Stimulated activated CD8-positive, alpha-beta memory T cell treated with anti-CD3 and anti-CD28 coated beads, Interleukin-7, amount 100 ng/mL, for 24 hours (primary cell): ENCODE measurements at regions not wholly inside any gene's neighbourhood (a gene's known extent, or its start where the extent isn't known, plus 50 kb on each side); places are given as distances from the start of the nearest gene placed in this dataset.

Experiments used
- DNase-seq: peaks from one replicate; pipeline ENCODE4 v3.0.0-alpha.2; 2020; ENCODE audit warnings: low read depth

DNA sequence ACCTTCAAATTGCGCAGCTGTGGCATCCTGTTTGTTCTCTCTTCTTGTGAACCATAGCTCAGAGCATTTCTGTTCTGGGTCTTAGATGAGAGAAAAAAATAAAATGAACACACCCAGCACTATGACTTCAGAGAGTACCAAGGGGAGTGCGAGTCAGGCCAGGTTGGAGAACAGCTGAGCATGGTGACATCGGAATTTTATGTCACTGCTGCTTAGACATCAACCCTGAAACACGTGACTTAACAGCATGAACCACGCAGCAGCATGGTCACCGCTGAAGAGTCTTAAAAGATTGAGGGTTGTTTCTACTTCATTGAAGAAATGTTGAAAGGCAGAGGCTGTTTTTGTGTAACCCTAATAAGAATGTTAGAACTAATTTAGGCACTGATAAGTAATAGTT lies 288.8 kb upstream of the SOX11 start:
- no peak for DNase-seq

DNA sequence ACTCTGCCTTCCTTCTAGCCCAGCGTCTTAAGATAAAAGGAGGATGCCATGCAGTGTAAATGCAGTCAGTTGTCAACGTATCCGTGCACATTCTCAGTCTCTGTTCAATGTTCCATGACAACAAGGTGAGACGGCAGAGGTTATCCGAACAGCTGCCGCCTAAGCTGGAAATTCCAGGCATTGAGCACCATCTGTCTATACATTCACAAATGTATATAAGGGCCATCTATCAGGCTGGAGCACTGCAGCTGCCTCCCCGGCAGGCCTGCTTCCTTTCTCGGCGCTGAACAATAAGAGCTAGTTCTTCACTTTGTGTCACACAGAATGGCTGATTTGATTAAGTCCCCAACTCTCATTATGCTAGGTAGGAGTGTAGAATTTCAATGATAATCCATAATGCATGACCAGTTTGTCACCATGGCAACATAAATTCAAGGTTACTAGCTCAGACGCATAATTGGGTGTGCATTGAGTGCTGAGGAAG lies 282.2 kb upstream of the SOX11 start:
- DNase-seq = no peak

DNA sequence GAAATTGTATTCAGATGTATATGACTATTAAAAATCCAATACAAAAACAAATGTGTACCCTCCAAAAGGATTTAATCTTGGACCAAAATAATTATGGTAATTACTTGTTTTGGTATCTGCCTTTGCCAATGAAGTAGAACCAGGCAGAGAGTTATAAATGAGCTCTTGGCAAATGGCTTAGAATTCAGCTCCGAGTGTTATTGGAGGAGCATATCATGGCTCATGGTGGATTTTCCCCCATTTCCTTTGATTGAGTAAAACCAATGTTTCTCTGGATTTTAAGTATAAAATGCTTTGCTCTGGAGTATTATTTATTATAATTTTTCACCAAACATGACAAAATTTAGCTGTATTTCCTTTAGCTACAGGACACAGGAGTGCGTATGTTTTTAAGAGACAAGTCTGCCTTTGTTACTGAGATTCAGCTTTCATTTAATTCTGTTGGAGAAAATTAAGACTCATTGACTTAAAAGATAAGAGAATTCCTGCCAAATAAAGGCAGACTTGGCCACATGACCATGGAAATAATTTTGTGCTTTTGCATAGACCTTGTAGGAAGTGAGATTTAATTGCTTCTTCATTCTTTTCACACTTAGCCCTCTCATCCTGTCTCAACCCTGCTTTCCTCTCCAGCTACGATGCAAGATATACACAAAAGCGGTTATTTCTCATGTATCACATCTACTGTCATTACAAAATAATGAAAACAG lies 281.0 kb upstream of the SOX11 start:
- no peak for DNase-seq

DNA sequence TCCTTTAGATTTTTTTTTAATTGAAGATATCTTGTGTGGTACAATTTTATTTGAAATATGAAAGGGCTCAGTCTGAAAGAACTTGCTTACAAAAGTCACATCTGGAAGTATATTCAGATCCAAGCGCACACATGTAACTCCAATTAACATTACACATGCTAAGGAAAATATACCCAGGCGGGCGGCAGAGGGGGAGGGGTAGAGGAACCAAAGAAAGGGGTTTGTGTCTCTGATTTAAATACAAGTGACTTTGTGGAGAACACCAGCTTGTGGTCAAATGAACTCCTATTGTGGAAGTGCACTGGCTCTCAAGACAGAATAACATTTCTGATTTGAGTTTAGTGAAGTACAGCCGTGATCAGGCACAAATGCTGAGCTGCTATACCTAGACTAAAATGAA lies 280.2 kb upstream of the SOX11 start:
- no peak for DNase-seq

DNA sequence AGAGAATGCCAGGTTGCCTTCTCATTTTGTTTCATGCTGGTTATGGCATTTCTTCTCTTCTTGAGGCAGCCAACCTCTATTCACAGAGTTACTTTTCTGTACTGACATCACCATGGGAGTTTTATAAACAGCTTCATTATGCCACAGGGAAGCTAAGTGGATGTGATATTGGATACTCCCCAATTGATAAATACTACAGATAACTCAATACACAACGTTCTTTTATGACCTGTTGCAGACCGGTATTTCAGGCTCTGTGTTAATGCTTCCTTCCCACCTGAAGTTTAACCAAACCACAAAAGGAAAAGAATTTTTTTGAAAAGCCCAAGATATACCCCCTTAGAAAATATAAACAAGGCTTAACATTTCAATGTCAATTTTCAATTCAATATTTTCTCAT lies 258.3 kb upstream of the SOX11 start:
- DNase-seq = no peak

DNA sequence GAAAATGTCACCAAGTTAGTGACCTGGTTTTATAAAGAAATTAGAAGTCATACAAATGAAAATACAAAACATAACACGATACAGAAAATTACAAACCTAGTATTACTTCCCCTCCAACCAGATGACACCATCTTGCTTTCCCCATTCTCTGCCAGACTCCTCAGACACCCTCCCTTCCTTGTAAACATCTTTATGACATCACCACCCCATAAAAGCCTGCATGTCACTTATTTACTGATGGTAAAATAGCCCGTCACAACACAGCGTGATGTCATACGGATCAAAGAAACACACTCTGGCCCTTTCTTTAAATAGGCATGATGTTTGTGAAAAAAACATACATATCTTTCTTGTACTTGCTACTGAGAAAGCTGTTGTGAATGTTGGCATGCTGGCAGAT lies 254.8 kb upstream of the SOX11 start:
- DNase-seq = no peak

DNA sequence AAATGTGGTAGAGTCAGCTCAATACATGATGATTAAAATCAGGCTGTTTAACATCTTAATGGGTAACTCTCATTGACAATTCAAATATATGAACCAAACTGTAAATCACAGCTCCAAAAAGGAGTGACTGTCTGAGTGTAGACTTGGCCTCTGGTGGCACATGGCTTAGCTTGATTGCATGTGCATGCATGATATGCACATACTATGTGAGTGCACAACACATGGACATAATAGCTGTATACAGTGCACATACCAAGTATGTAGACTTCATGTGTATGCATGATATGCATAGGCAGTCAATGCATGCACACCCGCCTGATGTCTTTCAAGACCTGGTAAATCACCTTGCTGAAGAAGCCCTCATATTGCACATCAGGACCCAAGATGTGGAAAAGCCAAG lies 252.0 kb upstream of the SOX11 start:
- no peak for DNase-seq

DNA sequence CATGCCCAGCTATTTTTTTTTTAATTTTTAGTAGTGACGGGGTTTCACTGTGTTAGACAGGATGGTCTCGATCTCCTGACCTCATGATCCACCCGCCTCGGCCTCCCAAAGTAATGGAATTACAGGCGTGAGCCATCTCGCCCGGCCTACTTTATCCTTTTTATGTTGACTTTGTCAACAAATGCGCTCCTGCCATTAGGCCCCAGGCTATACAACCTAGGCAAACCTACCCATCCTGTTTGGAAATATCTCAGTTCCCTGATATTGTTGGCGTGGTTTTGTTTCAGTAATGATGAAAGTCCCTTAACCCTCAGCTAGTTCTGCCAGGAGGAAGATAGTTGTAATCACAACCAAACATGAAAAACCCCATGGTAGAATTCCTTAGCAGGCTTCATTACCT lies 249.4 kb upstream of the SOX11 start:
- DNase-seq = no peak

DNA sequence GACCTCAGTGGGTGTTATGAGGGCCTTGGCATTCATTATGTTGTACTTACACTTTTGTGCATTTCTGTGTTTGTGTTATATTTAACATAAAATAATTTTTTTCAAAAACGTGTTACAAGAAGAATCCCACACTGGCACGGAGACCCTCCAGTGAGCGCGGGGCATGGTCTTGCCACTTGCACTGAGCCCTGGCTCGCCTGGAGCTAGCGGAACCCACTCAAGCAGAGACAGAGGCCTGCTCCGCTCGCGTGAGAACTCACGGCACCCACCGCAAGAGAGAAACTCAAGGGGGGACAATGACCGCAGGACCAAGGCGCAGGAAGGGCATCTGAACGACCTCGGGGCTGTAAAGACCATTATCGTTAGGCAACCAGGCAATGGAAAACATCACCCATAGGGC lies 248.0 kb upstream of the SOX11 start:
- DNase-seq = no peak

DNA sequence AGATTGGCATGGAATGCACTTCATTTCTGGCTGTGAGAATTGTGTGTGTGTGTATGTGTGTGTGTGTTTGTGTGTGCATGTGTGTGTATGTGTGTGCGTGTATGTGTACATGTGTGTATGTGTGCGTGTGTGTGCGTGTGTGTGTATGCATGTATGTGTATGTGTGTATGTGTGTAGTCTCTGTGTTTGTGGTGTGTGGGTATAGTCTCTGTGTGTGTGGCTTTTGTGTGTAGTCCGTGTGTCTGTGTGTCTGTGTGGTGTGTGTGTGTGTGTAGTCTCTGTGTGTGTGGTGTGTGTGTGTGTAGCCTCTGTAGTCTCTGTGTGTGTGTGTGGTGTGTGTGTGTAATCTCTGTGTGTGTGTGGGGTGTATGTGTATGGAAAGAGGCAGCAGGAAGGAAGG lies 247.3 kb upstream of the SOX11 start:
- no peak for DNase-seq

DNA sequence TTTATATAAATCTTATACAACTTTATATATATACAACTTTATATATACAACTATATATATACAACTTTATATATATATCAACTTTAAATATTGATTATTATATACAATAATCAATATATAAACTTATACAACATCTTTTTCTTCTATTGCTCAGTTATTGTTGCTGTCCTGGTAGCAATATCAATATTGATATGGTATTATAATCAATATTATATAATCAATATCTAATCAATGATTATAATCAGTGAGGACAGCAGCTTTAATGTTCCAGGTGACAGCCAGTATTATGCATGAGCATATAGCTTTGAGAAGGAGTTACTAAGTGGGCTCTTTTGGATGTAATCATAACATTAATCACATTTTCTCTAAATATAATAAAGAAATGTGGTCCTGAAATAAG lies 242.3 kb upstream of the SOX11 start:
- DNase-seq = no peak

DNA sequence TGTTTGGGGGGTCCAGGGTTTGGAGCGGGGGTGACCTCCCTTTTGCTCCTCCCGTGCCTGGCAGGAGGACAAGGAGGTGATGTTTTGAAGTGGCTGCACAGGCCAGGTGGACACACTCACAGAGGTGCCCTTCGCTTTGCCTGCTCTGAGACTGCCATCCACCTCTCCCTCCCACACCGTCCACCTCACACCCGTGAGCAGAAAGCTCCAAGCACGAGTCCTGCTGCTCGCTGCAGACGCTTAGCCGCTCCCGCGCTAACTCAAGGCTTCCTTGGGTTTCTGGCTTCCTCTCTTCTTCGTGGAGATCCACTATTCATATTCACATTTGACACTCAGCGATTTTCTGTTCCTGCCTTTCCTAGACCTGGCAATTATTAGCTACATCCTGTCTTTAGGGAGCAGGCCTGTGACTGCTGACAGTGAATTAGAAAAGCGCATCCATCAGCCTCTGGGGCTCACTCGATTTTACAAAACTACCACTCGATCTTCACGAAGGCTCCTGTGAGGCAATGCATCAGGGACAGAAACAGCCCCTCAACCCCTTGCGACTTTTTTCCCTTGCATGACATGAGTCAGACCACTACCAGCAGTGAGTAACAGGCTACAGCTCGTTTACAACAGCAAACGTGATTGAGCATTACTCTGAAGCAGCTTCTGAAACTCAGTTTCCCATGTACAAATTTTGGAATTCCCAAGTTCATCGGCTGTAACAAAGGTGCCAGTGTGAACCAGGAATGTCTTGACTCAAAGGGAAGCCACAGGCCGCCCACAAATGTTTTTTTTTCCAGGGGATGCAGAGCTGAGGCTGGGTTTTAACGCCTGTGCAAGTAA lies 238.7 kb upstream of the SOX11 start:
- no peak for DNase-seq

DNA sequence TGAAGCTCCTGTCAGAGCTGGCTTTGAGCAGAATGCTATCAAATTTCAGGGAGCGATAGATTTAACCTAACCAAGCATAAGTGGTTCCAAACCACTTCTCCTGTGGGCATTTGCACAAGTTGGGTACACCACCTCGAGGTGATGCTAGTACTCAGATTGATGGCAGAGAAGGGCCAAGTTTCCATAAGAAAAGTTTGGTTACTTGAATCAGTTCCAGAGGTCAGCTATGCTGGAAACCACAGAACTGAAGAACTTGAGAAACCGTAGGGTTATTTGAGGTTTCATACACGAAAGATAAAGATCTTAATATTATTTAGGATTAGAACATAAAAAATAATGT lies 238.2 kb upstream of the SOX11 start:
- no peak for DNase-seq

DNA sequence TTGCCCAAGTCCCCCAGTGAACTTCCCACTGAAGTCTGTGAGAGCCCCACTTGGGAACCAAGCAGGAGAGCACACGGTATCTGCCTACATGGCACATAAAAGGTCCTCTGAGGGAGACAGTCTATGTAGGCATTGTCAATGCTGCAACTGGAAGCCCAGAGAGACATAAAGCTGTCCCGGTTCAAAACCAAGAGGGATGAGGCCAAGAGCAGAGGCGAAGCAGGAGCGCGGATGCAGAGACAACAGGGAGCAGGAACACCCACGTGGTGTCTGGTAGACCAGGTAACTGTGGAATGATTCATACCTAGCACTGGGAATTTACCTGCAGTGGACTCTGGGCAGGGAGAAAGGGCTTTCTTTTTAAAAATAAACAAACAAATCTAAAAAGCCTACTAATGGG lies 233.1 kb upstream of the SOX11 start:
- DNase-seq = no peak

DNA sequence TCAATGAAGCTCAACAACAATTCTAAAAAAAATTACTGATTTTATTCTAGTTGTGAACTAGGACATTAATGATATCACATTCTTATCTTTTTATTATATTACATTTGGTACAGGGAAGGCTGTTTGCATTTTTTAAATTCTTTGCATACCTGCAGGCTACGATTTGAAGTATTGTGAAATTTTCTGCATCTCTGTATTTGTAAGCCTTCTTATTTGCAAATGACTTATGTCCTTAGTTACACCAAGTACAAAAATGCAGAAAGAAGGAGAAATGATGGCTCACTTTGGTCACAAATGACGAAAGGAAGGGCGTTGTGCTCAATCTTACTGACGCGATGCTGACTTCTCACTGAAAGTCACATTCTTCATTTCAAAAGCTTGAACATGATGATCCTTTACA lies 227.5 kb upstream of the SOX11 start:
- no peak for DNase-seq

DNA sequence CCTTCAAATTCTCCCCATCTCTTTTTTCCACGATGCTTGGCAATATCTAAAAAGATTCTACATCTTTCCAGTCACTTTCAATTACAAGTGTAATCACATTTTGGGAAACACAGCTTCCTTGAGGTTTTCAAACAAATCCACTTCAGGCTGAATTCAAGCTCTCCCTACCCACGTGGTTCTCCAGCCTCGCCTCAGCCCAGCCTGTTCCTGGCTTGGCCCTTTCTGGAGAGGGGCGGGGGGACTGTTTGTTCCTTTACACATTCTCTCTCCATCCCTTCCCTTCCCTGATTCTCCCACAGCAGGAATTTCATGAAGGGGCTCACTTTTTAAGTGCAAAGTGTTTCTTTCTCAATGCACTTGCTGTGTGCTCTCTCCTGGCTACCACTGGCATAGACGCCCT lies 226.3 kb upstream of the SOX11 start:
- no peak for DNase-seq

DNA sequence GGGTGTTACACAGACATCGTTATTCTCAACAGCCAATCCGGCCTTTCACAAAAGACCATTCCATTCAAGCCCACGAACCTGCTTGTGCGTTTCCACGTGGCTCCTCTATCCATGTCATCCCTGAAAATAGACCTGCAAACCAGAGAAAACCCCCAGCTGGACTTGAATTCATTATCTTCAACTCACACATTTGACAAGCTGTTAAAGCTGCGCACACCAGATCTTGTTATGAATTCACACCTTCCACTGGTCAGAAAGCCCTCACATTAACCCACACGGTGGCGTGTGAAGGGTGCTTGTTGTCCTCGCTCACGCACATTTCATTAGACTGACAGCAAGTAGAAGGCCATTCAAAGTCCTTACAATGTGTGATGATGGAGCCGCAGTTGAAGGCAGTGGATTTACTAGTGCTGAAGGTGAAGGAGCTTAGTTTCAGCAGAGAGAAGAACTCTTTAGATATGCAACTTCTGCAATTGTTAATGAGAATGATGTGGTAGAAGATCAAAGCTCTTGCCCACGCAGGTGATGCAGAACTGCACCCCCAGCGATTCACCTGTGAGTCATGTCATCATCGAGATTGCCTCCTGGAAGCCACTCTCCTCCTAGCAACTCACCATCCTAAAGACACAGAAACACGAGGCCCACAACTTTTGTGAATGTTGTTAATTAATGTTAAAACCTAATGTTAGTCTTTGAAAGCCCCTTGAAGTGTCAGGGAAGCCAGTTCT lies 224.8 kb upstream of the SOX11 start:
- DNase-seq = no peak

DNA sequence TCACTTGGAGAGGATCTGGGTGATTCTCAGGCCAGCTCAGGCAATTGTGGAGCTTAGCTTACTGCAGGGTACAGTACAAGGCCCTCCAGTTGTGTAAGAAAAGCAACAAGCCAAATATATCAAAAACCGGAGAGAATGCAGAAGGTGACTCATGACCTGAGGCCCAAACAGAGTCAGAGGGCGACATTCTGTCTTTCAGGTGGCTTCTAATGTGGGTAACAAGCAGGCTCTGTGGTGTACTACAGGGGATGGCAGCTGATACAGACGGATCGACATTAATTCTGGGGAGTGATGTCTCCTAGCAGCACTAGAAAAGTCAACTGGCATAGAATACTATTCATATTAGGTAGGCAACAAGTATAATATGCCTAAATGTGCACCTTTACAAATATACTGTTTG lies 219.5 kb upstream of the SOX11 start:
- no peak for DNase-seq

DNA sequence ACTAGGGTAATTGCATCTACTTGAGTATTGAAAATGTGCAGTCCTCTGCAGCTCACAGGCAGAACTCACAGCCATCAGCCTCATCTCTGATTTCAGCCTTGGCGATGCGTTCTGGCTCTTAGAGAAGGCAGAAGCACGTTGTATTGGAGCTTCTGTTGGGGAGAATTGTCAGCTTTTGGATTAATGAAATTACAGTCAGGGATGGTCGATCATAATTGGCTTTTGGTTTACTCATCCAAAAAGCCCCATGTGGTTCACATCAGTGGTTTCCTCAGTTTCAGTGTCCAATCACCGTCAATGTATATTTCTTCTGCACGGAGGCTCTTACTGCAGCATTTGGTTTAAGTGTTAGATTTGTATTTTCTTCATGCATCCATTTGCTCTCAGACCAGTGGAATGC lies 218.5 kb upstream of the SOX11 start:
- DNase-seq = no peak

DNA sequence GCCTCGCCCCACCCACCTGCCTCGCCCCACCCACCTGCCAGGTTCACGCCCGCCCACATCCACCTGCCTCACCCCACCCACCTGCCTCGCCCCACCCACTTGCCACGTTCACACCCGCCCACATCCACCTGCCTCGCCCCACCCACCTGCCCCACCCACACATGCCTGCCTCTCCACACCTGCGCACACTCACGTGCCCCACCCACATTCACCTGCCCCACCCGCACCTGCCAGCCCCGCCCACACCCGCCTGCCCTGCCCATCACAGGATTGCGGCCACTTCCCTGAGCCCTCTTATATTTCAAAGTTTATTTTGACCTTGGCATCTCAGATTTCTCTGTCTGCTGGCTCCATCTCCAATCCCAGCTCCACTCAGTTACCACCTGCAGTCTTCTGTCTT lies 217.5 kb upstream of the SOX11 start:
- DNase-seq = no peak

DNA sequence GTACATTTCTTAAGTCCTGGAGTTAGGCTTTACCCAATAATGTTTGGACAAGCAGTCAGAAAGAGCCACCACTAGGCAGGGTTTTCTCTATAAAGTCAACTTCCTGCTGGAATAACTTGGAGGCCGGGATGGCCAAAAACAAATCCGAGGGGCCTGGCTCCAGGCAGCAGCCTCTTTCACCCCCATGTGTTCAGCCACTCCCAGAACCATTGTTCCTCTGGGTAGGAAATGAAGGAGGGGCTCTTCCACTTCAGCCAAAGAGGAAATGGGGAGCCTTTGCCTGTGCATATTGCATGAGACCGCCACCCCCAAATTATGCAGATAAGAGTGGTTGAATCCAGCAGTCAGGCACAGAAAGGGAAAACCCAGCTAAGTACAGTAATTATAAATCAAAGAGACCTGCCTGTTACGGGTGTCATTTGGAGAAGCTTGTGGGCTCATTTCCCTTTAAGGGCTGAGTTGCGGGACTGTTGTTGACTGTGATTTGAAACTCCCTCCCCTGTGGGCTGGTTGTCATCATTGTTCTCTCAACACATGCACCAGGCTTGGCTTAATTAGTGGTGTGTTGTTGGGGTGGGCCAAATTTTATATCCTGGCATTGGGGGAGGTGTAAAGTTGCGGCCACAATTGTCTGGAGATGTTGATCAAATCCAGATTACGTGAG lies 212.8 kb upstream of the SOX11 start:
- no peak for DNase-seq

DNA sequence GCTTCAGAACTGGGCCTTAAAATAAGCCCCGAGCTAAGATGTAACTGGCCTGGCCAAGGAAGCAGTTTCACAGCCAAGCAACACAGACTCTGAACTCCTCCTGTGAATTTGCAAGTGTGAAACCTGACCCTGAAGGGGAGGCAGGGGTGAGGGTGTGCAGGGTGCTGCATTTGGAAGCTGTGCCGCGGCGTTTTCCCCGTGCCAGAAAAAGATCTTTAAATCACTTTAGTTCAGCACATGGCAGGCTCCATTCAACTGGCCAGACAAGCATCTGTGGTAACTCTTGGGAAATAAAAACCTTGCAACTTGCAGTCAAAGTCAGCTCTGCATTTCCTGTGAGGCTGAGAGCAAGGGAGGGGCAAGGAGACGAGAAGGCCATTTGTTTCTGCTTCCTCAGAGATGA lies 209.3 kb upstream of the SOX11 start:
- no peak for DNase-seq

DNA sequence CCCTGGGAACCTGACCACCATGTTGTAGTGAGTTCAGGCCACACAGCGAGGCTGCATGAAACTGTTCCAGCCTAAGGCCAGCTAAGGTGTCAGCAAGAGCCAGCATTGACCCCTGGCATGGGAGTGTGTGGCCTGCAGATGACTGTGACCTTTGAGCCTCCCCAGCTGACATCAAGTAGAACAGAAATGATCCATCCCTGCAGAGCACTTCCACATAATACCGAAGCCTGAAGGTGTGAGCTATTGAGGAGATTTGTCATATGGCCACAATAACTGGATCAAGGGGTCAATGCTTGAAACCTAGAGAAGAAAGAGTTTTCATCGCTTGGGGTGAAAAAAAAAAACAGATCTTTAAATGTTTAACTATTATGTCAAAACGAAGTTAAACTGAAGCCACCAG lies 207.3 kb upstream of the SOX11 start:
- no peak for DNase-seq
